ENCODE measurements at regions not wholly inside any gene's neighbourhood (a gene's known extent, or its start where the extent isn't known, plus 50 kb on each side); places are given as distances from the start of the nearest gene placed in this dataset.

DNA sequence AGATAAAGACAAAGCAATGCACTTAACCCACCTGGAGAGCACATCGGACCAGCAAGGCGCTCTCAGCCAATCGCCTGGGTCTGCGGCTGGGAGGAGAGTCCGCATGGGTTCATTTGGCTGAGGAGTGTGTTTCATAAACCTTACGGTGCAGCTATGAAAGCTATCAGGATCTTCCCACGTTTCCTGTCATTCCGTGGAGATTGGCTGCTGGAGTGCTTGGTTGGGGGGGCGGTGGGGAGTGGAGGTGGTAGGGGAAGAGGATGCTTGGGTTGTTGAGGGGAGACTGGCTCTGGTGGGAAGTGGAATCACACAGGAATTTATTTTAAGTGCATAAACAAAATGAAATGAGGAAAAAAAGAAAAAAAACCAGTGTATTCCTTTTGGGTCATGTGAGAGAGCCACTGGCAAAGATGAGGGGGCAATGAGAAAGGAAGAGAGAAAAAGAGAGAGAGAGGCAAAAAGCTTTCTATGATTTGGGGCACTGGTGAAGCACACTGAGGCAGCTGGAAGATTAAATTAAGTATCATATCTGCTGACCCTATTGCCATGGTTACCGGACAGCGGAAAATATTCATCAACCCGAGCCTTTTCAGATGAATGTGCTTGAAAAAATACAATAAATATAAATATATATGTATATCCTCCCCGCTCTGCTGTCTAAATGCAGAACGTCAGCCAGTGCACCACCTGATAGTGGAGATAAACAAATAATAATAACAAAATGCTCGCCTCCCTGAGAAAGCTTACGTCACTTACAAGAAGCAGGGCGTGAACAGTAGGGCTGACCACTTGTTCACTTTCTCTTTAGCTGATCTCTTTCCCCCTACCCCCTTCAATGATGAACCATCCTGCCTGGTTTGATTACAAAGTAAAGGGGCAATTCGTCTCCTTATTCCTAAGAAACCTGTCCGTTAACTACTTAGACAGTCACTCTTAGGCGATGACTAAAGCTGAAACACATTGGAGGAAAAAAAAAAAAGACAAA, 457.0 kb upstream of the ZFHX3 start (continued):
- TF ChIP-seq MAFK (IDR thresholded peaks at IDR 0.05; ENCODE audit: low read depth, low read length) = no peak

DNA sequence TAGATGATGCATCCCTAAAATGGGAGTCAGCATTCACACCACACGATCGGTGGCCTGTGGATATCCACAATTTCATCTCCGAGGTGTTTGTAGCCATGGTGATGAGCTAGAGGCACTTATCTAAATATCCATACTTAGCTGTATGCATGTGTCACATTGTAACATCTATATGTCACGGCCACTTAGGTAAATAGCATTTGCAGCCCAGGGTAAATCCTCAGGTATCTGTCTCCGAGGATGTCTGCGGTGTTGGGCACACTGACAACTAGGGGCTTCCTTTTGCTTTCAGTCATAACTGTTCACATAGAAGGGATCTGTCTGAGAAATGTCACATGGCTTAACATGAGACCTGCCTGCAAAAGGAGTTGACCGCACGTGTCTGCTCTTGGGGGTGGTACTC, 455.2 kb upstream of the ZFHX3 start:
- H4K5ac ChIP-seq (ENCODE audit: low read depth, low read length) = no peak overlapping the region
- H3K56ac ChIP-seq (ENCODE audit: extremely low read depth, insufficient read depth, low read length) = no peak overlapping the region
- BruUV-seq (replicated peaks) = no TSS peak
- TF ChIP-seq SMC3 (IDR thresholded peaks at IDR 0.05; ENCODE audit: low read depth, low read length) = no peak
- no peak for TF ChIP-seq CEBPB (IDR thresholded peaks at IDR 0.05; ENCODE audit: low read depth, low read length)
- no peak for TF ChIP-seq RCOR1 (IDR thresholded peaks at IDR 0.05; ENCODE audit: insufficient replicate concordance, low read length)
- no peak for TF ChIP-seq MAZ (IDR thresholded peaks at IDR 0.05; ENCODE audit: borderline replicate concordance, low read depth, low read length)
- TF ChIP-seq, protein P1, sequence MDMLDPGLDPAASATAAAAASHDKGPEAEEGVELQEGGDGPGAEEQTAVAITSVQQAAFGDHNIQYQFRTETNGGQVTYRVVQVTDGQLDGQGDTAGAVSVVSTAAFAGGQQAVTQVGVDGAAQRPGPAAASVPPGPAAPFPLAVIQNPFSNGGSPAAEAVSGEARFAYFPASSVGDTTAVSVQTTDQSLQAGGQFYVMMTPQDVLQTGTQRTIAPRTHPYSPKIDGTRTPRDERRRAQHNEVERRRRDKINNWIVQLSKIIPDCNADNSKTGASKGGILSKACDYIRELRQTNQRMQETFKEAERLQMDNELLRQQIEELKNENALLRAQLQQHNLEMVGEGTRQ (IDR thresholded peaks at IDR 0.05; ENCODE audit: low read depth, low read length) = no peak
- no peak for TF ChIP-seq RFX5 (IDR thresholded peaks at IDR 0.05; ENCODE audit: low read depth, low read length)
- TF ChIP-seq MAFK (IDR thresholded peaks at IDR 0.05; ENCODE audit: low read depth, low read length) = no peak
- no peak for TF ChIP-seq BHLHE40 (IDR thresholded peaks at IDR 0.05; ENCODE audit: low read depth, low read length)
- TF ChIP-seq FOS (IDR thresholded peaks at IDR 0.05; ENCODE audit: low read depth, low read length) = no peak
- TF ChIP-seq, protein P2, sequence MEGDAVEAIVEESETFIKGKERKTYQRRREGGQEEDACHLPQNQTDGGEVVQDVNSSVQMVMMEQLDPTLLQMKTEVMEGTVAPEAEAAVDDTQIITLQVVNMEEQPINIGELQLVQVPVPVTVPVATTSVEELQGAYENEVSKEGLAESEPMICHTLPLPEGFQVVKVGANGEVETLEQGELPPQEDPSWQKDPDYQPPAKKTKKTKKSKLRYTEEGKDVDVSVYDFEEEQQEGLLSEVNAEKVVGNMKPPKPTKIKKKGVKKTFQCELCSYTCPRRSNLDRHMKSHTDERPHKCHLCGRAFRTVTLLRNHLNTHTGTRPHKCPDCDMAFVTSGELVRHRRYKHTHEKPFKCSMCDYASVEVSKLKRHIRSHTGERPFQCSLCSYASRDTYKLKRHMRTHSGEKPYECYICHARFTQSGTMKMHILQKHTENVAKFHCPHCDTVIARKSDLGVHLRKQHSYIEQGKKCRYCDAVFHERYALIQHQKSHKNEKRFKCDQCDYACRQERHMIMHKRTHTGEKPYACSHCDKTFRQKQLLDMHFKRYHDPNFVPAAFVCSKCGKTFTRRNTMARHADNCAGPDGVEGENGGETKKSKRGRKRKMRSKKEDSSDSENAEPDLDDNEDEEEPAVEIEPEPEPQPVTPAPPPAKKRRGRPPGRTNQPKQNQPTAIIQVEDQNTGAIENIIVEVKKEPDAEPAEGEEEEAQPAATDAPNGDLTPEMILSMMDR (conservative IDR thresholded peaks at IDR 0.05; ENCODE audit: low read depth, low read length) = no peak
- TF ChIP-seq, protein P3, sequence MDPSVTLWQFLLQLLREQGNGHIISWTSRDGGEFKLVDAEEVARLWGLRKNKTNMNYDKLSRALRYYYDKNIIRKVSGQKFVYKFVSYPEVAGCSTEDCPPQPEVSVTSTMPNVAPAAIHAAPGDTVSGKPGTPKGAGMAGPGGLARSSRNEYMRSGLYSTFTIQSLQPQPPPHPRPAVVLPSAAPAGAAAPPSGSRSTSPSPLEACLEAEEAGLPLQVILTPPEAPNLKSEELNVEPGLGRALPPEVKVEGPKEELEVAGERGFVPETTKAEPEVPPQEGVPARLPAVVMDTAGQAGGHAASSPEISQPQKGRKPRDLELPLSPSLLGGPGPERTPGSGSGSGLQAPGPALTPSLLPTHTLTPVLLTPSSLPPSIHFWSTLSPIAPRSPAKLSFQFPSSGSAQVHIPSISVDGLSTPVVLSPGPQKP (IDR thresholded peaks at IDR 0.05; ENCODE audit: borderline replicate concordance, low read depth, low read length) = no peak
- no peak for TF ChIP-seq MXI1 (IDR thresholded peaks at IDR 0.05; ENCODE audit: borderline replicate concordance, low read depth, low read length)

More for the DNA sequence above, 455.2 kb upstream of the ZFHX3 start:
- no peaks in the 10 kb centered on the region for H3K36me3 ChIP-seq (ENCODE audit: control insufficient read depth, insufficient read depth, low read length)
- CTCF ChIA-PET = no interaction called here
- no peak overlapping the region for H2BK120ac ChIP-seq (ENCODE audit: low read depth, low read length)
- in situ Hi-C loops (cut with MboI; ENCODE audit: low sequenced_read_pairs) = no loop called here
- no peaks in the 10 kb centered on the region for H3K4me1 ChIP-seq (ENCODE audit: control insufficient read depth, insufficient read depth, low read length)
- no peak overlapping the region for H2AK5ac ChIP-seq (ENCODE audit: low read depth, low read length)
- H3K4me3 ChIP-seq (ENCODE audit: insufficient read depth, low read depth, low read length) = no peak overlapping the region
- no peak overlapping the region for H2BK15ac ChIP-seq (ENCODE audit: low read depth, low read length)
- H3K4me2 ChIP-seq (ENCODE audit: low read depth, low read length) = no peak overlapping the region
- dilution Hi-C loops (cut with HindIII; ENCODE audit: low sequenced_read_pairs, unreplicated experiment) = no loop called here
- no peaks in the 10 kb centered on the region for H3K27me3 ChIP-seq (ENCODE audit: control insufficient read depth, insufficient read depth, low read length)
- H3K4ac ChIP-seq (ENCODE audit: low read depth, low read length) = no peak overlapping the region
- no peak overlapping the region for H2BK20ac ChIP-seq (ENCODE audit: low read depth, low read length)
- 100% methylated on average over 1 of the region's 8 CpGs; no CpG with 5 or more reads in 1 of the 2 experiments for WGBS, 2 experiments (ENCODE audit: extremely low coverage in 2 of 2, insufficient read length in 1 of 2)
- H2AFZ ChIP-seq (replicated peaks; ENCODE audit: low read length, poor library complexity) = no peak overlapping the region
- DNase-seq (no peak), ATAC-seq (ENCODE audit: low read depth) (no peak)
- no peaks in the 10 kb centered on the region for H4K20me1 ChIP-seq (ENCODE audit: insufficient read depth, low read length)
- H3K23ac ChIP-seq (ENCODE audit: low read depth, low read length) = no peak overlapping the region
- POLR2A ChIA-PET (ENCODE audit: unreplicated experiment) = no interaction called here
- no peaks in the 10 kb centered on the region for H3K9me1 ChIP-seq (ENCODE audit: insufficient read depth, low read length)
- H3K9me3 ChIP-seq (ENCODE audit: control insufficient read depth, insufficient read depth, low read length) = peaks cover 4% of the 10 kb centered on the region; the same call in 1 of the 2 replicates
- H2AK9ac ChIP-seq (replicated peaks; ENCODE audit: low read depth, low read length, poor library complexity) = no peak overlapping the region
- no peak overlapping the region for H3K14ac ChIP-seq (replicated peaks; ENCODE audit: low read depth, low read length)
- H4K8ac ChIP-seq (ENCODE audit: low read depth in 2 of 2, low read length in 2 of 2) = no peak overlapping the region
- H4K91ac ChIP-seq (ENCODE audit: insufficient read depth, low read depth, low read length) = no peak overlapping the region
- intact Hi-C loops (cut with micrococcal nuclease) = no loop called here
- no peak overlapping the region for H3K18ac ChIP-seq (ENCODE audit: low read depth, low read length)
- no peak overlapping the region for H2BK5ac ChIP-seq (ENCODE audit: low read depth, low read length, poor library complexity, severe bottlenecking)
- H3K79me1 ChIP-seq (ENCODE audit: low read depth in 1 of 2, low read length in 2 of 2) = no peaks in the 10 kb centered on the region
- no peak overlapping the region for H3K27ac ChIP-seq (ENCODE audit: insufficient read depth, low read length)
- no peak overlapping the region for H3K9ac ChIP-seq (ENCODE audit: low read depth, low read length)
